Putamen (tissue), 1 donor: ENCODE measurements at regions not wholly inside any gene's neighbourhood (a gene's known extent, or its start where the extent isn't known, plus 50 kb on each side); places are given as distances from the start of the nearest gene placed in this dataset.
"Not testable (repeated sequence)": the region's sequence is repeated elsewhere in the genome, so short reads cannot be mapped to it uniquely, and the experiment has no call there.

ENCODE experiments used
- DNase-seq: peaks from one replicate; pipeline ENCODE4 v3.0.0-alpha.2; 2016; ENCODE audit warnings: low spot score

DNA sequence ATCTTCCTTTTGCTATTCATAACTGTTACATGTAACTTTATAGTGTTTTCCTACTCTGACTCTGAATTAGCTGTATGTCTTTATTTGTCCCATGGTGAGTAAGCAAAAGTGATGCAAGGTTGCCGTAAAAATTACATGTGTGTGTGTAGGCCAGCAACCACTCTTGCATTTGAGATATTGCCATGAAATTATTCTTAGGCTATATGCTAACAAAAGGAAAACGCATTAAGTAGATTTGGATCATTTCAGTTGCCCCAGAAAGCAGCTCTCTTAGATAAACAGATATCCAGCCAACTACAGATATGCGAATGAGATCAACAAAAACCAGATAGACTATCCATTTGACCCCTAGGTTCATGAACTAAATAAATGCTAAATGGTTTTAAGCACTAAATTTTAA is 73.6 kb downstream of the CYLC2 start:
- no peak for DNase-seq

DNA sequence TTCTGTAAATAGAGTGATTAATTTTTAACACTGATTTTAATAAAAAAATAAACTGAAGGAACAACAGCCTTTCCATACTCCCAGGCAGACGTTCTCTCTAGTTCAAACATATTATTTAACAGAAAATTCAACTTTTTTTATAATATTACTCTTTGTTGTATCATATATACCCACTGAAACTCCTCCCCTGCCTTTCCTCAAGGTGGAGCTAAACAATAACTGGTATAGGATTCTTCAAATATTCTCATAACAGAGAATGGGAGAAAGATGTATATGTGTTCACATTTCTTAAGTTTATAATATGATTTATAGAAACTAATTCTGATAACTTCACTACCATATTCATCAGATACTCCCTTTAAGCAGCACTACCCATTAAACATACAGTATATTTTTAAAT is 83.4 kb downstream of the CYLC2 start:
- DNase-seq = no peak

DNA sequence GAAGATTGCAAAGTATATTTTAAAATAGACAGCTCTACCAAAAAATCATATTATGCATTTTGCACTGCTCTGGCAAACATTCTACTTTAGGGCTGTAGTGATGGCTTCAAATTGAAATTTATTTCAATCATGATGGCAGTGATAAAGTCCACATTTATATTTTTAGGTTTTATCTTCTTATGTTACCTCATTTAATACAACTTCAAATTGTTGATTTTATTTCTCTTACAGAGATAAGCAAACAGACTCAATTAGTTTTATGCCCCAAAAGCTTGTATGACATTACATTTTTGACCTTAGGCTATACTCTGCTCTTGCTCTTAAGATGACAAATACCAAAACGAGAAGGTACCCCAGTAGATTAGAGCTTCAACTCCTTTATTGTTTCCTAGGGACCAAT is 87.4 kb downstream of the CYLC2 start:
- DNase-seq = no peak

DNA sequence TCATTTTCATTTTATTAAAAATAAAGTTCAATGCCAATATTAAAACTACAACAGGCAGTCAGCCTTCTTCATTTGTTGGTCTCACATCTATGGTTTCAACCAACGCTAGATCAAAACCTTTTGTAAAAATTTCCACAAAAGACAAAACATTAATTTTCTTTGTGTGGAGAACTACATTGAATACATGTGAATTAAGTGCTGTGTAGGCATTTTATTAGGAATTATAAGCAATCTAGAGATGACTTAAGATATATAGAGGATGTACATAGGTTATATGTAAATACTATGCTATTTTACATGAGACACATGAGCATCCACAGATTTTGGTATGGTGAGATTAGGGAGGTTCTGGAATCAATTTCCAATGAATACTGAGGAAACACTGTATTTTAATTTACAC is 94.2 kb downstream of the CYLC2 start:
- no peak for DNase-seq

GRCh38 chr9:103104101-103104500 is 109.0 kb downstream of the CYLC2 start:
- no peak for DNase-seq

GRCh38 chr9:103116246-103116645 is 121.1 kb downstream of the CYLC2 start:
- DNase-seq = no peak

- no peak for DNase-seq
These were observed 131.4 kb downstream of the CYLC2 start for GRCh38 chr9:103126494-103126893.

DNA sequence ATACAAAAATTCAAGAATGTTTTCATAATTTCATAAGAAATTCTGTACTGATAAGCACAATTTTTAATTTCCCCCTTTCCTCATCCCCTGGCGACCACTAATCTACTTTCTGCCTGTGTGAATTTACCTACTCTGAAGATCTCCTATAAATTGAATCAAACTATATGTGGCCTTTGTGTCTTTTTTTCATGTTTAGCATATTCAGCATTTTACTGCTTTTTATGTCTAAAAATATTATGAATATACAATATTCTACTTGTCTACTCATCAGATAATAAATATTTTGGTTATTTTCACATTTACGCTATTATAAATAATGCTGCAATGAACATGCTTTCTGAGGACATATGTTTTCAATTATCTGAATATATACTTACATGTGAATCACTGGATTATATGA is 144.8 kb downstream of the CYLC2 start:
- DNase-seq = no peak

- DNase-seq = no peak
These were observed 157.3 kb downstream of the CYLC2 start for GRCh38 chr9:103152473-103152872.

GRCh38 chr9:103167530-103167929 is 172.4 kb downstream of the CYLC2 start:
- no peak for DNase-seq

- DNase-seq = no peak
These were observed 173.1 kb downstream of the CYLC2 start for GRCh38 chr9:103168254-103168653.

DNA sequence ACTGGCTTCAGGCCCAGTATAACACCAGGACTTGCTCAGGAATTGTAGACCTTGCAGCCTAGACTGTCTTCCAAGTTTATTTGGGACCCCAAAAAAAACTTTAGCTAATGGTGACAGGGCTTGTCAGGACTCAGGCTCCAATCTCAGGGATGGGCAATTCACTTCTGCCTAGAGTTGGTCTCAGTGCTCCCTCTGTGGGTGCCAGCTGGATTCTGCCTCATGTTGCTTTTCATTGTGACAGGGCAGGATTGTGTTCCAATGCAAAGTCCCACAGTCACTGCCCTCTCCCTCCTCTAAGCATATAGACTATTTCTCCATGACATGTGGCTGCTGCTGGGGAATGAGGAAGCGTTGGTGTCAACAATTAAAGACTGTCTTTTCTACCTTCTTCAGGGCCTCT is 174.7 kb downstream of the CYLC2 start:
- DNase-seq = no peak

DNA sequence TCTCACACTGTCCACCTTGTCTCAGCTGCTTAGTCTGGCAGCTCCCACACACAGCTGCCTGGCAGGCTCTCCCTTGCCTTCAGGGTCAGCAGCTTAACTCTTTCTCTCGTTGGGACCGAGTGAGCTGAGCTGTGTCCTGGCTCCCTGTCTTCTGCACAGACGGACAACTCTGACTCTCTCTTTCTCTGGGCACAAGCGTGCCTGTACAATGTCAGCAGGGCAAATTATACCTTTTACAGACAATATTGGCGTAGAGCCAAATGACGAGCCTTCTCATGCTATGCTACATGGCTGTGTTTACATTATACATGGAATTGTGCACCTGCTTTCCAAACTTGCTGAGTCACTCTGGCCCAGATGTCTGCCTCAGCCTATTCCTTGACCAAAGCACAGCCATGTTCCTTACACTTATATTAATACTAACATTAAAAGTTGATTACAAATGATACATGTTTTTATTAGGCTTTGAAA is 188.6 kb downstream of the CYLC2 start:
- DNase-seq = no peak

DNA sequence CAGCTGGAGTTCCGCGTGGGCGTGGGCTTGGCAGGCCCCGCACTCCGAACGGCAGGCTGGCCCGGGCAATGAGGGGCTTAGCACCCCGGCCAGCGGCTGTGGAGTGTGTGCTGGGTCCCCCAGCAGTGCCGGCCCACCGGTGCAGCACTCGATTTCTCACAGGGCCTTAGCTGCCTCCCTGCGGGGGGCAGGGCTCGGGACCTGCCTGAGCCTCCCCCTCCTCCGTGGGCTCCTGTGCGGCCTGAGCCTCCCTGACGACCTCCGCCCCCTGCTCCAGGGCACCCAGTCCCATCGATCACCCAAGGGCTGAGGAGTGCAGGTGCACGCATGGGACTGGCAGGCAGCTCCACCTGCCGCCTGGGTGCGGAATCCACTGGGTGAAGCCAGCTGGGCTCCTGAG is 191.8 kb downstream of the CYLC2 start:
- DNase-seq = no peak

GRCh38 chr9:103188781-103189350 is 193.7 kb downstream of the CYLC2 start:
- DNase-seq = no peak

- no peak for DNase-seq
These were observed 198.9 kb downstream of the CYLC2 start for GRCh38 chr9:103193992-103194391.

DNA sequence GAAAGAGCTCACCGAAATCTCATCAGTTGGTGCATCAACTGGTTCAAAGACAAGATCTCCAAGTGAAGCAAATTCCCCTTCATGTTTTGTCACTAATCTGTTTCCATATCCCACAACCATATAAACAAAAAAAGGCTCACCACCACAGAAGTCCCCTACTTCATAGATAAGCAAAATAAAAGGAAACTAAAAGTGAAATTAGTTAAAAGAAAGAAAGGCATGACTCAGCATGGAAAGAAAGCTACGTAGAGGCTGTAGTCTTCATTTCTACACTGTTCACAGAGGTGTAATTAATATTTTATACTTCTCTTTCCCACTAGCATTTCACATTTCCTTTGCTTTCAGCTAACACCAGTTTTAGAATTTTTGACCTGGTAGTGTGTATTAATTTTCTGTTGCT is 208.0 kb downstream of the CYLC2 start:
- DNase-seq = no peak

GRCh38 chr9:103205881-103206585 is 210.9 kb downstream of the CYLC2 start:
- not testable (repeated sequence) for DNase-seq

- no peak for DNase-seq
These were observed 215.5 kb downstream of the CYLC2 start for GRCh38 chr9:103210607-103211006.

GRCh38 chr9:103215197-103215596 is 220.1 kb downstream of the CYLC2 start:
- DNase-seq = no peak

DNA sequence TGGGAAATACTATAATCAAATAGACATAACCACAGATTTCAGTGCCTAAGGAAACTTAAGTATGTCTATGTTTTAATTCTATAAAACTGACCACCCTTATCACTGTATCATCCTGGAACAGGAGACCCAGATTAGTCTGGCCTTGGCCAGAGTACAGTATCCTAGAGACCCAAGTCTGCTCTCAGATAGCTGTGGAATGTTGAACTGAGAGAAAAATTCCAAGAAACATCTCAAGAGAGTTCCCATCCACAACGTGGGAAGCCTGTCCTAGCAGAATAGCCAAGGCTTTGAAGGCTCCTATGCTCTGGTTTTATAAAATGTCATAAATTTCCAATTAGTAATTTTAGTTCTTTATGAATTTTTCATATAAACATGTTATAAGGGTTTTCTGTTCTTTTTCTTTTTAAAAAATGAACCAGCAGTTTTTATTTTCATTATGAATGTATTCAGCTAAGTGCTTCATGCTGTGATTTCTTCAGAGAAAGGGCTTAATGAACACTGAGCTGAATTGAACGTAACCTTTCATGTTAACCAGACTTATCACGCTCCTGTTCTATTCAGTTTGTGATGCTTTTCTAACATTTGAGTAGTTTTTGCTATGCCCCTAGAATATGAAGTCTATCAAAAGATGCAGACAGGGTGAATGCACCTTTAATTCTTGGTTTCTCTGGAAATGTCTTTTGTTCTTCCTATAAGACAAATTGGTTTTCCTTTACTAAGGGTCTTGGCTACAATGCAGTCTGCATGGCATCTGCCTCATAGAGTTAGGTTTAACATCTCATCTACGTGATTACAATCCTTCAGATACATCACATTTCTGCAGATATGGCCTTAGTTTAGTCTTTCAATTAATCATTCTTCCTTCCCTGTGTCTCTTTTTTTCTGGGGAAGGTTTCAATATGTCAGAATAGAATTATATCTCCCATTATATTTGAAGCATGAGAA is 230.8 kb downstream of the CYLC2 start:
- no peak for DNase-seq

GRCh38 chr9:103226647-103227013 is 231.5 kb downstream of the CYLC2 start:
- DNase-seq = no peak

GRCh38 chr9:103237571-103238109 is 242.5 kb downstream of the CYLC2 start:
- not testable (repeated sequence) for DNase-seq
